BE2C (cell line): ENCODE measurements at regions not wholly inside any gene's neighbourhood (a gene's known extent, or its start where the extent isn't known, plus 50 kb on each side); places are given as distances from the start of the nearest gene placed in this dataset.

Source experiments
- DNase-seq: peaks from one replicate; pipeline ENCODE4 v3.0.0-alpha.2; 2020
- H3K27me3 ChIP-seq: fragments of 250-450 bp; sonication (Bioruptor Pico); 2 replicates; pipeline ENCODE4 v1.5.1; 2020; ENCODE audit warnings: mild to moderate bottlenecking
- H3K36me3 ChIP-seq: fragments of 250-450 bp; sonication (Bioruptor Pico); 2 replicates; pipeline ENCODE4 v1.5.1; 2020; ENCODE audit warnings: mild to moderate bottlenecking
- H3K4me1 ChIP-seq: fragments of 250-450 bp; sonication (Bioruptor Pico); 2 replicates; pipeline ENCODE4 v1.5.1; 2020
- H3K4me3 ChIP-seq: 2 replicates; pipeline ENCODE4 v1.5.1; 2011; ENCODE audit warnings: low read depth, low read length
- H3K9me3 ChIP-seq: fragments of 250-450 bp; sonication (Bioruptor Pico); 2 replicates; pipeline ENCODE4 v1.5.1; 2020
- TF ChIP-seq, protein P1 (sequence below): IDR thresholded peaks from 2 replicates; pipeline ENCODE4 v1.5.1; 2012; ENCODE audit warnings: mild to moderate bottlenecking, low read depth, low read length

DNA sequence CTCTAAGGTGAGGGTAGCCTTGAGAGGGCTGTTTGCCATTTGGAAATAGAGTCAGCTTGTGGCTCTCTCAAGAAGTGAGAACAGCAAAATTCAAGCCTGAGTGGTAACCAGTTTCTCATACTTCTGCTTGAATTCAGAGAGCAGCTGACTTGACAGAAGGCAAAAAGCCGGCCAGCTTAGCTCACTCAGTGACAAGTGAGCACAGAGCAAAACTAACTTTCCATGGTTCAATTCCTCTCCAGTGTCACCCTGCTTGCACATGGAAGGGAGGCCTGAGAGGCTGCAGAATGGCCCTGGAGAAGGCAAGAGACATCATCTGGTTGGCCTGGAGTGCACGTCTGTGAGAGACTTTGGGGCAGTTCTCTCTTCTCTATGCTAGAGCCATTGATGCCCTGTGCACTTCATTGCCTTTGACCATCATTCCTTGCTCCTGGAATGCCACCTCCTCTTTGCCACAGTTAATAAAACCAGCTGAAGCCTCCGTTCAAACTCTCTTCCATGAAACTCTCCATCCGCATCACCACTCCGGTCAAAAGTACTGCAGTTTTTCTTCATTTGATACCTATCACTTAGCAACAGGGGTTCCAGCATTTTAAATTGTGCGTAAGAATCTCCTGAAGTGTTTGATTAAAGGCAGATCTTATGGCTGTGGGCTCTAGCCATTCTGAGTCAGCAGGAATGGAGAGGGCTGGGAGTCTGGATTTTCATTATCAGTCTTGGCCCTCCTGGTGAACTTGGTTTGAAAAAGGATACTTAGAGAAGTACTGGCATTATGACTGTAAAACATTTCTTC is 69.8 kb upstream of the PIK3CG start:
- no peak for DNase-seq
- no peaks in the 10 kb centered on the region for H3K36me3 ChIP-seq
- no peaks in the 10 kb centered on the region for H3K27me3 ChIP-seq
- H3K4me1 ChIP-seq = no peaks in the 10 kb centered on the region
- no peak overlapping the region for H3K4me3 ChIP-seq
- no peaks in the 10 kb centered on the region for H3K9me3 ChIP-seq
- TF ChIP-seq, protein P1, sequence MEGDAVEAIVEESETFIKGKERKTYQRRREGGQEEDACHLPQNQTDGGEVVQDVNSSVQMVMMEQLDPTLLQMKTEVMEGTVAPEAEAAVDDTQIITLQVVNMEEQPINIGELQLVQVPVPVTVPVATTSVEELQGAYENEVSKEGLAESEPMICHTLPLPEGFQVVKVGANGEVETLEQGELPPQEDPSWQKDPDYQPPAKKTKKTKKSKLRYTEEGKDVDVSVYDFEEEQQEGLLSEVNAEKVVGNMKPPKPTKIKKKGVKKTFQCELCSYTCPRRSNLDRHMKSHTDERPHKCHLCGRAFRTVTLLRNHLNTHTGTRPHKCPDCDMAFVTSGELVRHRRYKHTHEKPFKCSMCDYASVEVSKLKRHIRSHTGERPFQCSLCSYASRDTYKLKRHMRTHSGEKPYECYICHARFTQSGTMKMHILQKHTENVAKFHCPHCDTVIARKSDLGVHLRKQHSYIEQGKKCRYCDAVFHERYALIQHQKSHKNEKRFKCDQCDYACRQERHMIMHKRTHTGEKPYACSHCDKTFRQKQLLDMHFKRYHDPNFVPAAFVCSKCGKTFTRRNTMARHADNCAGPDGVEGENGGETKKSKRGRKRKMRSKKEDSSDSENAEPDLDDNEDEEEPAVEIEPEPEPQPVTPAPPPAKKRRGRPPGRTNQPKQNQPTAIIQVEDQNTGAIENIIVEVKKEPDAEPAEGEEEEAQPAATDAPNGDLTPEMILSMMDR = no peak

DNA sequence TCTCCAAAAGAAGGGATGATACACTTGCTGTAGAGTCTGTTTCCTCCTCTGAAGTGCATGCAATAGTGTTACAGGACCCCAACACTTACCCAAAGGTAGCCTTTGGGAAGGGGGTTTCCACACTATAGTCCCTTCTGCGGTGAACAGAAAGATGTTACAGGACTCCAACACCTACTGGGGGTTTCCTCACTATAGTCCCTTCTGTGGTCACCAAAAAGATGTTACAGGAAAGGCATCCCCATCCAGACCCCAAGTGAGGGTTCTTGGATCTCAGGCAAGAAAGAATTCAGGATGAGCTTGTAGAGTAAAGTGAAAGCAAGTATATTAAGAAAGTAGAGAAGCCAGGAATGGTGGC is 69.2 kb upstream of the PIK3CG start:
- Histone ChIP-seq H3K27me3 (no peaks in the 10 kb centered on the region), H3K4me3 (no peak overlapping the region), H3K4me1 (no peaks in the 10 kb centered on the region), H3K9me3 (no peaks in the 10 kb centered on the region), H3K36me3 (no peaks in the 10 kb centered on the region)
- no peak for DNase-seq
- TF ChIP-seq, protein P1 = no peak

DNA sequence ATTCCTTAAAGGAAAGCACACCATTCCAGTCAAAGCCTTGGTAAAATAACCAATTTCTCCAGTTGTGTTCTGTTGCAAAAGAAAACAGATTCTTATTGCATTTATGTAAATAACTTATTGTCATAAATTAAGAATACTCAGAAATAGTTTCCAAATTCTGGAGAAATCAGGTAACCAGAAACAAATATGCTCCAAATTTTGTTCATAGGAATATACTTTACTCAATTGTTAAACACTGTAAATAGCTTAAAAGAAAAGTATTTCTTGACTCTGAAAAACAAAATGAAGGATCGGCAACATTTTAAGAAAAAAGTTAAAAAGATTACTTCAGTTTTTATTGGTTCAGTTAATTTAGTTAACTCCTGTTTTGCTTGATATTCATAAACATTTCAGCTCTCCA is 67.1 kb upstream of the PIK3CG start:
- Histone ChIP-seq H3K27me3 (no peaks in the 10 kb centered on the region), H3K4me1 (no peaks in the 10 kb centered on the region), H3K4me3 (no peak overlapping the region), H3K9me3 (no peaks in the 10 kb centered on the region), H3K36me3 (no peaks in the 10 kb centered on the region)
- no peak for DNase-seq
- TF ChIP-seq, protein P1 = no peak

DNA sequence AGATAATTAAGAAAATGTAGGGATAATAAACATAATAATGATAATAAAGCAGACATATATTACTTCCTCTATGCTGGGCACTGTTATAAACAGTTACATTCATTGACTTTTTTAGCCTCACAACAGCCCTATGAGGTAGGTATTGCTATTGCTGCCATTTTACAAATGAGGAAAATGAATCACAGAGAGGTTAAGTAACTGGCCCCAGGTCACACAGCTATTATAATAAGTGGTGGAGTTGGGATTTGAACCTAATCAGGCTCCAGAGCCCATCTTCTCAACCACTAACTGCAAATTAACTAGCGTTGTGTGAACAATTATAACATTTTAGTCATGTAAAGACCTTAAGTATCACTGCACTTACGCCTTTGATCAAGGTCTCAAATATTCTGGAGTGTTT is 62.5 kb upstream of the PIK3CG start:
- no peaks in the 10 kb centered on the region for H3K27me3 ChIP-seq
- TF ChIP-seq, protein P1 = no peak

DNA sequence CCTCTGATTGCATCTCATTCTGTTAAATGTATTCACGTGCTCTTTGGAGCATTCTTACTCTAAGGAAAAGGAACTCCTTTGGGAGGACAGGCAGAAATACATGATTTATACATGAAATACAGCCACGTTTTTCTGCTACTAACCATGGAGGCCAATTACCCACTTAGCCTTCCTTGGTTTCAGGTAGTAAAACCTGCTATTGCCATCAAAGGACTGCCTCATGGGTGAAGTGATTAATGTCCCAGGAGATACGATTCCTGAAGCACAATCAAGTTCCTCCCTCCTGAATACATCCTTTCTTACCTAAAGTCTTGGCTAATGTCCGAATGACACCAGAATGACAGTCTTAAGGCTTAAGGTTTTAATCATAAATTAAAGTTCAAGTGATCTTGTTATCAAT is 58.5 kb upstream of the PIK3CG start:
- no peak for DNase-seq

More for the DNA sequence above, 62.5 kb upstream of the PIK3CG start:
- DNase-seq = no peak
- Histone ChIP-seq H3K4me1 (no peaks in the 10 kb centered on the region), H3K4me3 (no peak overlapping the region), H3K9me3 (no peaks in the 10 kb centered on the region), H3K36me3 (no peaks in the 10 kb centered on the region)

DNA sequence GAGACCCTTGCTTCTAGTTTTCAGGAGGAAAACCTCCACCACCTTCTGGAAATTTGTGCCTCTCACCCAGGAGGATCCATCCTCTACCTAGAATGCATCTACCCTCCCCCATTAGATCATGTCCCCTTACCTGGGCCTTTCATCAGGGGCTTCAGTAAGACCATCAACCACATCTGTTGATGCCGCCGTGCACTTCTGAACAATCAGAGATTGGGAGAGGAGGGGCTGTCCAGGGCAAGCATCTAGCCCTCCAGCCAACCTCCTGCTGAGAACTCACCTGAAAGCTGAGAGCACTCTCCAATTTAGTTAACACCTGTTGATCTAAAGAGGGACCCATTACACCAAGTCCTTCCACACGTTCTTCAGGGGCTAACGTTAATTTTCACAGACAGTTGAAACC is 57.6 kb upstream of the PIK3CG start:
- H3K4me3 ChIP-seq = no peak overlapping the region
- DNase-seq = no peak
- no peaks in the 10 kb centered on the region for H3K36me3 ChIP-seq
- TF ChIP-seq, protein P1 = no peak
- no peaks in the 10 kb centered on the region for H3K9me3 ChIP-seq
- H3K27me3 ChIP-seq = no peaks in the 10 kb centered on the region
- H3K4me1 ChIP-seq = no peaks in the 10 kb centered on the region

More for the DNA sequence above, 58.5 kb upstream of the PIK3CG start:
- TF ChIP-seq, protein P1 = no peak
- Histone ChIP-seq H3K9me3 (no peaks in the 10 kb centered on the region), H3K4me1 (no peaks in the 10 kb centered on the region), H3K27me3 (no peaks in the 10 kb centered on the region), H3K36me3 (no peaks in the 10 kb centered on the region), H3K4me3 (no peak overlapping the region)
